Motor neuron (in vitro differentiated cells): ENCODE measurements at regions not wholly inside any gene's neighbourhood (a gene's known extent, or its start where the extent isn't known, plus 50 kb on each side); places are given as distances from the start of the nearest gene placed in this dataset.

Experiments
- ATAC-seq, 8 experiments: fragments of 200-7000 bp; cut with Tn5 transposase; replicated peaks in 6 of 8; 2 replicates each; pipeline ENCODE4 v1.8.0; 2021; ENCODE audit warnings: mild to moderate bottlenecking in 8 of 8, moderate library complexity in 8 of 8
- H3K27ac ChIP-seq, 2 donors: fragments of 250-450 bp; sonication (Bioruptor Pico); 2 replicates each; pipeline ENCODE4 v1.9.0; 2021; ENCODE audit warnings: antibody characterized with exemption in 2 of 2, mild to moderate bottlenecking in 2 of 2, moderate library complexity in 1 of 2
- H3K4me1 ChIP-seq, 2 donors: fragments of 250-450 bp; sonication (Bioruptor Pico); replicated peaks in 1 of 2; 2 replicates each; pipeline ENCODE4 v1.6.1; 2021; ENCODE audit warnings: antibody characterized with exemption in 2 of 2, mild to moderate bottlenecking in 2 of 2, moderate library complexity in 1 of 2
- H3K4me3 ChIP-seq, 5 donors: fragments of 250-450 bp; sonication (Bioruptor Pico); 2 replicates each; pipeline ENCODE4 v1.9.0; 2021; ENCODE audit warnings: antibody characterized with exemption in 5 of 5, mild to moderate bottlenecking in 5 of 5, moderate library complexity in 4 of 5
- WGBS, 10 experiments: fragments of 450-650 bp; shearing (Covaris generic); methylation state at CpG; one replicate each; pipeline ENCODE4 v1.0.0; 2022; 5-methylcytosine and 5-hydroxymethylcytosine counted together
- in situ Hi-C, 9 experiments: fragments of 400-800 bp; cut with MboI; loops; one replicate each; pipeline ENCODE4 v1.15.0; 2021; ENCODE audit warnings: low sequenced_read_pairs in 9 of 9, low pct_unique_long_range_greater_than_20kb in 2 of 9; ENCODE audit not compliant: unreplicated experiment in 9 of 9

DNA sequence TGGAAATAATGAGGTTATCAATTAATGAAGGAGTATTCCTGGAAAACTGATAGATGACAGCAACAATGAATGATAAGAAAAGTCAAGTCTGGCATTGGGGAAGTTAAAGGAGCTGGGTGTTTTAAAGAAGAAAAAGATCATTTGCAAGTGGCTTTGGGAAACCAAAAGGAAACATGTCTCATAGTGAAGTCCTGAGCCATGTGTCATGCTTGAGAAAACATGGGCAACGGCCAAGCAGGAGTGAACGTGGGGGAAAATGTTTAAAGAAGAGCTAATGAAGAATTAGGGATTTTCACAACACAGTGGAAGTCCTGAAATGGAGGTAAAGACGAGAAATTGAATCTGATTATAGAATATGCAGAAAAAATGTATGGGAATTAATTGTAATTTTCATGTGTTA, 1383.2 kb upstream of the CELF2 start:
- H3K4me3 ChIP-seq: no peak overlapping the region
- H3K27ac ChIP-seq: no peak overlapping the region
- no peak for ATAC-seq
- 7 to 88% (median 71%) methylated on average over 2 to 3 of the region's 3 CpGs; no CpG with 5 or more reads in 1 of the 10 experiments for WGBS, 10 experiments
- in situ Hi-C loops: no loop called here
- H3K4me1 ChIP-seq: no peaks in the 10 kb centered on the region

DNA sequence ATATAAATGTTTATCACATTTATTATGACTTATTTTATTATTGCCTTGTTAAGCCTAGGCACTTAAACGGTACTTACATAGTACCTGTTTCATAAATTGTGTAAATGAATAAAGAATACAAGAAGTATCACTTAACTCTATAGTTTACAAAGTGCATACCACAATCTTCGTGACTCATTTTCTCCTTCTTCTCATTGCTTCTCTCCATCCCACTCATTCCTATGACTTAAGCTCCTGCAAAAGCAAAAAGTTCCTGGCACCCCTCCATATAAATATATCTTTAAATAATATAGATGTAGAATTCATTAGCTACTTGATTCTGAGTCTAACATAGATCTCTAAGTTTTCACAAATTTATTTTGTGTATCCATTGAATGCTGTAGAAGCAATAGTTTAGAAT, 1382.0 kb upstream of the CELF2 start:
- no peak for ATAC-seq
- Histone ChIP-seq H3K4me1 (no peaks in the 10 kb centered on the region), H3K4me3 (no peak overlapping the region), H3K27ac (no peak overlapping the region)
- 22 to 100% (median 70%) methylated on average over 1 to 2 of the region's 2 CpGs; no CpG with 5 or more reads in 1 of the 10 experiments for WGBS, 10 experiments
- in situ Hi-C loops: no loop called here

DNA sequence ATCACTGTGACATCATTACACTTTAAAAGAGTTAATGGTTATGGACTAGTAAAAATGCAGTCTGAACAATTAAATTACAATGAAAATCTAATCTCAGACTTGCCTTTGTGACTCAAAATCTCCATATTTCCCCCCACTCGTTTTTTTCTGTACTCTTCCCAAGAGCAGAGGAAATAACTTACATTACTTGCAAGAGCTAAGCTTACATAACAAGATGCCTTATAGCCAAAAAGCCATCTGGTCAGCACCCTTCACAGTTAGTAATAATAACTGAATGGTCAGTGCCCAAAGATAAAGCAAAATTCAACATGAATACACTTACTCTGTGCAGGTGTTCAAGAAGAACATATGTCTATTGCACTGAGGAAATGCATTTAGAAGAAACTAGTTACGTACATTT, 1381.5 kb upstream of the CELF2 start:
- Histone ChIP-seq H3K4me1 (no peaks in the 10 kb centered on the region), H3K4me3 (no peak overlapping the region), H3K27ac (no peak overlapping the region)
- WGBS, 10 experiments: 25 to 80% (median 60%) methylated on average over 1 to 2 of the region's 2 CpGs
- in situ Hi-C loops: no loop called here
- ATAC-seq: no peak

DNA sequence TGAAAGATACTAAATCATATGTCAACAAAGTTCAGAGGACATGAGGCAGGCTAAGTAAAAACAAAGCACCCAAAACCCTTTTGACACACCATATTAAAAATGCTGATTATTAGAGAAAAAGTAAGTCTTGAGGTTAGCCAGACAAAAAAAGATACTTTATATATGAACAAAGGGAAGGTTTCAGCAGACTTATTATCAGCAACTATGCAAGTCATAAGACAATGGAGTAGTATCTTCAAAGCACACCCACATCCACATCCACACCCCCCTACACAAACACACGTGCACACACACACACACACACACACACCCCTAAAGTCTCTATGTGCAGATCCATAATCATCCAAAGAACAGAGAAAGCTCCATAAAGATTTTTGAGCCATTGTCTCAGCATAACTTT, 1373.9 kb upstream of the CELF2 start:
- in situ Hi-C loops: no loop called here
- H3K27ac ChIP-seq: no peak overlapping the region
- 0 to 71% (median 30%) methylated on average over 1 of the region's 1 CpG; no CpG with 5 or more reads in 6 of the 10 experiments for whole genome bisulfite sequencing, 10 experiments
- H3K4me3 ChIP-seq: no peak overlapping the region
- peaks cover 5 to 12% of the 10 kb centered on the region in 2 donors for H3K4me1 ChIP-seq
- no peak for ATAC-seq

DNA sequence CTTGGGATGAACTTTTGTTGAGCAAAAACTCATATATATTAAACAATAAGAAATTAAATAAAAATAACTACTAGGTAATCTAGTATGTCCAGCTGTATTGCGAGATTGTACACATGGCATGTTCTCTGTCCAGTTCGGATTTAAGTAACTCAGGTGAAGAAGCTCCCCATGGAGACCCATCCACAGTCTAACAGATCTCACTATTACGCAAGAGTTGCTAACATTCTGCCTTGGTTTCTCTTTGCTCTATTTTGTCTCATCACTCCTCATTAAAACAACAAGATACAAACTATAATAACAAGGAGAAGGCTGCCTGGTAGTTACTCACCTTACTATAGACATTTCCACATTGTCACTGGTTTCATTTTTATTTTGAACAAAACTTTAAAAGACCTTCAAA, 1372.3 kb upstream of the CELF2 start:
- Histone ChIP-seq H3K27ac (no peak overlapping the region), H3K4me3 (no peak overlapping the region), H3K4me1 (peaks cover 5 to 12% of the 10 kb centered on the region in 2 donors)
- ATAC-seq: no peak
- in situ Hi-C loops: no loop called here
- WGBS, 10 experiments: 4 to 100% (median 86%) methylated on average over 1 to 3 of the region's 3 CpGs; no CpG with 5 or more reads in 3 of the 10 experiments

DNA sequence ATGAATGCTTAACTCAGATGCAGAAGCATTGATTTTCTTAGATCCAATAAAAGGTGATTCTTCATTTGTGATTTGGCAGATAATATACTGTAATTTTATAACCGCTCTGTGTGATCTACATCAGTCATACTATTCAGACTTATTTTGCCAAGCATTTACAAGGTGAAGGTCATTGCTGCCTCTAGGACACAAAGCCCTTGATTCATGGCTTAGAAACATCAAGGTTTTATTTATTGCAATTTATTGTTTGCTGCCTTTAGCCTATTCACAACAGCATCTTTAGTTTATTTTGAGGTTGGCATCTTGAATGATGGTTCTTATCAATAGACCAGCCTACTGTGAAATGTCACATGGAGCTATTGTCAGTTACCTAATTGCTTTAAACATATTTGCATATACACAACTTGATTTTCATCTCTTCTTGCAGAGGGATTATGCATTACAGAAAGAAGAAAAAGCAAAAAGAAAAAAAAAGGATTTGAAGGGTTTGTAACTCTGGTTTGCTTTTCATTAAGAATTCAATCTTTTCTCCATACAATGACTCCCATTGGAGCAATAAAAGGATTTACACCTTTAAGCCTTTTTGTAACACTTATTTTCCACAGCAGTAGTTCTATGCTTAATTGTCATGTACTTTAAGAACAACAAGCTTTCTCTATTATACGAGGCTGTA, 1371.6 kb upstream of the CELF2 start:
- Histone ChIP-seq H3K4me1 (peaks cover 5 to 12% of the 10 kb centered on the region in 2 donors), H3K4me3 (no peak overlapping the region), H3K27ac (no peak overlapping the region)
- WGBS, 10 experiments: 0 to 75% (median 54%) methylated on average over 1 to 2 of the region's 2 CpGs
- ATAC-seq: peak in 5 of 8 experiments; percentile 45 to 67 (median 63)
- in situ Hi-C loops: no loop called here

DNA sequence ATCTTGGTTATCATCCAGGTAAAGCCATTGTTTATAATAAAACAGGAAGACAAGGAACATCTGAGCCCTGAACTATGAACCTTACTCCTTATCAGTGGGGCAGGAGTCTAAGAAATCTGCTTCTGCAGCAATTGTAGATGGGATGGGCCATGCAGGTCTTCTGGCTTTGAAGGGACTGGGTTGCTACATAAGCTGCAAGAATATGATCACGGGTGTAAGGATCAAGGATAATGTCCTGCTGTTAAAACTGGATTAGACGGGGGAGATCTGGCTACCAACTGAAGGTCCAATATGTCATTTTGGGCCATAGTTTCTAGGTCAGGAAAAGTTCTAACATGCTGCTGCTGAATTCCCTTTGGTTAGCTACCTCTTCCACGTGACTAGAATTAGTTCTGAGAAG, 1363.4 kb upstream of the CELF2 start:
- in situ Hi-C loops: no loop called here
- Histone ChIP-seq H3K27ac (no peak overlapping the region), H3K4me1 (no peaks in the 10 kb centered on the region), H3K4me3 (no peak overlapping the region)
- no peak for ATAC-seq
- WGBS, 10 experiments: 0 to 100% (median 67%) methylated on average over 1 to 3 of the region's 3 CpGs; no CpG with 5 or more reads in 3 of the 10 experiments

DNA sequence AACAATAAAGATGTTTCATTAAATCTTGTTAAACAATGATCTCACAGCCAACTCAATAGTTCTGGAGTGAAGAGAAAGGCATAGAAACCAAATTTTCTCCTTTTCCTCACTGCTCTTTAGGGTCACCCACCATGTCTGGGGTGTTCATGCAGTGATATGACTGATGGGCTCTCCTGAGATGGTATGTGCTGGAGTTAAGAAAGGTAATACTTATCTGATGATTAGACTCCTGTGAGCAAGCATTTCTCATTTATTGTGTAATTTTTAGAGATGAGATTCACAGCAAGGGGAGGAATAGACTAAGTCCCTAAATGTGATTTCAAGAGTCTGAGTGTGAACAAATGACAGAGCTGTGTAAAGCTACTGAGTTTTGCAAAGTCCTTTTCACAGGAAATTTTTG, 1361.3 kb upstream of the CELF2 start:
- ATAC-seq: no peak
- in situ Hi-C loops: no loop called here

DNA sequence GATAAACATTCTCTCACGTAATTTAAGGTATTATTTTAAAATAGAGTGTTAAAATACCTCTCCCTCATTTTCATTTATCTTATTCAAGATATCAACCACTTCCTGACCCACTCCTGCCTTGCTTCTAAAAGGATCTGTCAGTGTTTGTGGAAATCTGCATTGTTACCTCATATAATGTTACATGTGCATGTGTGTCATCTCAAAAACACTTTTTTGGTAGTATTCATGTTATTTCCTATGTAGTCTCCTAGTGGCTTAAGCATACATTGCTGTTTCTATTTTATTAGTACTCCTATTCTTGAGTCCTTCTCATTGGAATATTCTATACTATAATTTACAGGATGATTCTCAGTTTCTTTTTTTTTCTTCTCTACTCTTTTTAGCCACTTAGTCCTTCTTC, 1360.7 kb upstream of the CELF2 start:
- no peaks in the 10 kb centered on the region for H3K4me1 ChIP-seq
- no peak overlapping the region for H3K4me3 ChIP-seq
- 0 to 100% (median 66%) methylated on average over 1 of the region's 1 CpG; no CpG with 5 or more reads in 2 of the 10 experiments for WGBS, 10 experiments
- in situ Hi-C loops: no loop called here
- ATAC-seq: no peak
- H3K27ac ChIP-seq: no peak overlapping the region

More for the DNA sequence above, 1361.3 kb upstream of the CELF2 start:
- no peaks in the 10 kb centered on the region for H3K4me1 ChIP-seq
- H3K27ac ChIP-seq: no peak overlapping the region
- H3K4me3 ChIP-seq: no peak overlapping the region

DNA sequence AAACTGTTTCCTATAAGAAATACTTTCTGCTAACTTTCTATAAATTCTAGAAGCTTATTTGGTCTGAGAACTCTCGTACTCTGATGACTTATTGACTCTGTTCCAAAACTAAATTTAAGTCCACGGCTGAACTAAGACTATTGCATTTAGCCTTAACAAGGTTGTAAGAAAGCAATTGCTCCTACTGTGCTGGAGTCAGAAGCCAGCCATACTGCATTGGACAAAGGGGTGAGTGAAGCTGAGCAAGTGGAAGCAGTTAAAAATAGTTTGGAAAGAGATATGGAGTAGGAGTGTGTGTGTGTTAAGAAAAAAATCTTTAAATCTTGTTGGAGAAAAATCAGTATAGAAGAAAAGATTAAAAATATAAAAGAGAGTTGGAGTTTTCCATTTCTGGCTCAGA, 1360.1 kb upstream of the CELF2 start:
- Histone ChIP-seq H3K4me1 (no peaks in the 10 kb centered on the region), H3K27ac (no peak overlapping the region), H3K4me3 (no peak overlapping the region)
- ATAC-seq: no peak
- in situ Hi-C loops: no loop called here
- 0 to 100% (median 81%) methylated on average over 1 to 2 of the region's 2 CpGs; no CpG with 5 or more reads in 1 of the 10 experiments for WGBS, 10 experiments

DNA sequence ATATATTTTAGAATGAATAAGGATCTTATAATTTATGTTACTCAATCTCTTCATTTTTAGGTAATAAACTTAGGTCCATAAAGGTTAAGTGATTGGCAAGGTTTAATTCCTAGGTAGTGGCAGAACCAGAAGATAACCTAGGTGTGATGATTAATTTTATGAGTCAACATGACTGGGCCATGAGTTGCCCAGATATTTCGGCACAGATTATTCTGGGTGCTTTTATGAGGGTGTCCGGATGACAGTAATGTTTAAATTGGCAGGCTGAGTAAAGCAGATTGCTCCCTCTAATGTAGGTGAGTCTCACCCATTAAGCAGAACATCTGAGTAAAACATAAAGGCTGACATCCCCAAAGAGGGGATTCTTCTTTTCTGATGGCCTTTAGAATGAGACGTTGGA, 1349.3 kb upstream of the CELF2 start:
- WGBS, 10 experiments: 0 to 100% (median 90%) methylated on average over 1 to 3 of the region's 3 CpGs; no CpG with 5 or more reads in 1 of the 10 experiments
- Histone ChIP-seq H3K4me1 (no peaks in the 10 kb centered on the region), H3K4me3 (no peak overlapping the region), H3K27ac (no peak overlapping the region)
- no peak for ATAC-seq
- in situ Hi-C loops: no loop called here

DNA sequence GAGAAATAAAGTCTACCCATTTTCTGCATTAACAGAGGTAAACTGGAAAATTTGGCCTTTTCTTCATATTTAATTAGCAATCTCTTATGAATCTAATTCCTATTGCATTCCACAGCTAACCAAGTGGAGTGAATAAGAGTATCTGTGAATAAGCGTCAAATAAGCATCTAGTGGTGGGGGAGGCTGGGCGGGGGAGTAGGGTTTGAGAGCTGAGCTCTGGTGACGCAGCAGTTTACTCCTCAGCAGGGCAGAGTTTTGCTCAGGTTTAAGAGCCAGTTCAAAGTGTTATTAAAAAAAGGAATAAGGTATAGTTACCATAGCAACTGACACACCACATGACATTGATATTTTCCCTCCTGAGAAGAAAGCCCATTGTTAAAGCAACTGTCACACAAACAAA, 1346.8 kb upstream of the CELF2 start:
- H3K4me1 ChIP-seq: no peaks in the 10 kb centered on the region
- no peak overlapping the region for H3K4me3 ChIP-seq
- no peak for ATAC-seq
- 19 to 100% (median 85%) methylated on average over 1 to 3 of the region's 3 CpGs; no CpG with 5 or more reads in 4 of the 10 experiments for WGBS, 10 experiments
- in situ Hi-C loops: no loop called here
- H3K27ac ChIP-seq: no peak overlapping the region

DNA sequence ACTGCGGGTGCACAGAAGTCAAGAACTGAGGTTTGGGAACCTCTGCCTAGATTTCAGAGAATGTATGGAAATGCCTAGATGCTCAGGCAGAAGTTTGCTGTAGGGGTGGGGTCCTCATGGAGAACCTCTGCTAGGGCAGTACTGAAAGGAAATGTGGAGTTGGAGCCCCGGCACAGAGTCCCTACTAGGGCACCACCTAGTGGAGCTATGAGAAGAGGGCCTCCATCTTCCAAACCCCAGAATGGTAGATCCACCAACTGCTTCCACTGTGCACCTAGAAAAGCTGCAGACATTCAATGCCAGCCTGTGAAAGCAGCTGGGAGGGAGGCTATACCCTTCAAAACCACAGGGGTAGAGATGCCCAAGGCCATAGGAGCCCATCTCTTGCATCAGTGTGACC, 1336.0 kb upstream of the CELF2 start:
- Histone ChIP-seq H3K27ac (no peak overlapping the region), H3K4me1 (no peaks in the 10 kb centered on the region), H3K4me3 (no peak overlapping the region)
- WGBS, 10 experiments: 20 to 92% methylated on average over 1 to 2 of the region's 2 CpGs; no CpG with 5 or more reads in 8 of the 10 experiments
- in situ Hi-C loops: no loop called here
- ATAC-seq: no peak

DNA sequence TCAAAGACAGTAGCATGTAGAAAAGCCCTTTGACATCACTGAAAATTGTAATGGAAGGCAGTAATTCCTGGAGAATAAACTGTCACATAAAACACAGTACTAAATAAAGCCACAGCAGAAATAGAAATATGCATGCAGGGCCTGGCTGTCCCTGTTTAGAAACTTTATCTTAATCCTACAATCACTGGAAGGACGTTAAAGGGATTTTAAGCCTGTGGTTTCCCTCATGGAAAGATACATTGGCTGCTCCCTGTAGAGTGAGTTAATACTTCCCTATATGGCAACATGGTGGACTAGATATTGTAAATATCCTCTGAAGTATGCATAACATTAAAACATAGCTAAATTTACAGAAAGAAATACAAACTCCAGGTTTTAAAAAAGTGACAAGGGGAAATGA, 1334.9 kb upstream of the CELF2 start:
- no peak overlapping the region for H3K27ac ChIP-seq

More for the DNA sequence above, 1334.9 kb upstream of the CELF2 start:
- no peak overlapping the region for H3K4me3 ChIP-seq
- no peaks in the 10 kb centered on the region for H3K4me1 ChIP-seq
- ATAC-seq: no peak
- in situ Hi-C loops: no loop called here
- 0 to 78% (median 17%) methylated on average over 1 of the region's 1 CpG; no CpG with 5 or more reads in 5 of the 10 experiments for WGBS, 10 experiments
